ENCODE measurements at regions not wholly inside any gene's neighbourhood (a gene's known extent, or its start where the extent isn't known, plus 50 kb on each side); places are given as distances from the start of the nearest gene placed in this dataset.

- TF ChIP-seq CTCF (IDR thresholded peaks at IDR 0.05; ENCODE audit: low read depth, low read length), result no peak
- DNase-seq (ENCODE audit: extremely low read depth, low read depth), result no peak
Measured at GRCh38 chr10:45220931-45221330, 94.5 kb downstream of the OR13A1 start.

GRCh38 chr10:45224219-45224841, 91.1 kb downstream of the OR13A1 start:
- no peak for TF ChIP-seq CTCF (IDR thresholded peaks at IDR 0.05; ENCODE audit: low read depth, low read length)
- DNase-seq (ENCODE audit: extremely low read depth, low read depth), result no peak

- DNase-seq (ENCODE audit: extremely low read depth, low read depth), result no peak
- no peak for TF ChIP-seq CTCF (IDR thresholded peaks at IDR 0.05; ENCODE audit: low read depth, low read length)
Measured at GRCh38 chr10:45227042-45227441, 88.4 kb downstream of the OR13A1 start.

GRCh38 chr10:45227456-45227855, 88.0 kb downstream of the OR13A1 start:
- no peak for TF ChIP-seq CTCF (IDR thresholded peaks at IDR 0.05; ENCODE audit: low read depth, low read length)
- DNase-seq (ENCODE audit: extremely low read depth, low read depth), result no peak

- TF ChIP-seq CTCF (IDR thresholded peaks at IDR 0.05; ENCODE audit: low read depth, low read length), result no peak
Measured at GRCh38 chr10:45229823-45230222, 85.6 kb downstream of the OR13A1 start.

GRCh38 chr10:45235260-45235769, 80.1 kb downstream of the OR13A1 start:
- peak; percentile 39 for DNase-seq (ENCODE audit: extremely low read depth, low read depth)
- TF ChIP-seq CTCF (IDR thresholded peaks at IDR 0.05; ENCODE audit: low read depth, low read length), result peak; percentile 46

More at GRCh38 chr10:45229823-45230222, 85.6 kb downstream of the OR13A1 start:
- no peak for DNase-seq (ENCODE audit: extremely low read depth, low read depth)

GRCh38 chr10:45235798-45236220, 79.6 kb downstream of the OR13A1 start:
- no peak for DNase-seq (ENCODE audit: extremely low read depth, low read depth)
- TF ChIP-seq CTCF (IDR thresholded peaks at IDR 0.05; ENCODE audit: low read depth, low read length), result no peak
